Small intestine (tissue), 7 donors: ENCODE measurements at regions not wholly inside any gene's neighbourhood (a gene's known extent, or its start where the extent isn't known, plus 50 kb on each side); places are given as distances from the start of the nearest gene placed in this dataset.
A peak's percentile ranks its signal among the peaks of the same experiment; 100 is the strongest.

Experiments
- DNase-seq, 2 donors: peaks; one replicate each; pipeline versions ENCODE4 v3.0.0 to v3.0.0-alpha.2; 2013
- FAIRE-seq: peaks from 2 replicates; lab custom pipeline; 2012; peaks lifted over from hg19 to GRCh38; lab: Jason Lieb, UNC
- H3K27ac ChIP-seq, 3 donors: one replicate each; pipeline ENCODE4 v1.5.1; 2013; ENCODE audit warnings: low read length in 2 of 3, mild to moderate bottlenecking in 2 of 3, control low read depth in 1 of 3, inconsistent platforms in 1 of 3, low read depth in 1 of 3, moderate library complexity in 1 of 3
- H3K27me3 ChIP-seq, 3 donors: one replicate each; pipeline ENCODE4 v1.6.1; 2013; ENCODE audit warnings: low read length in 3 of 3, inconsistent platforms in 1 of 3; ENCODE audit not compliant: control insufficient read depth in 3 of 3, insufficient read depth in 3 of 3
- H3K36me3 ChIP-seq, 3 donors: one replicate each; pipeline ENCODE4 v1.6.1; 2013; ENCODE audit warnings: low read length in 3 of 3, inconsistent platforms in 1 of 3, low read depth in 1 of 3, mild to moderate bottlenecking in 1 of 3, moderate library complexity in 1 of 3; ENCODE audit not compliant: control insufficient read depth in 3 of 3, insufficient read depth in 2 of 3
- H3K4me1 ChIP-seq, 3 donors: one replicate each; pipeline ENCODE4 v1.6.1; 2013; ENCODE audit warnings: low read length in 2 of 3, inconsistent platforms in 1 of 3, low read depth in 1 of 3, mild to moderate bottlenecking in 1 of 3, moderate library complexity in 1 of 3; ENCODE audit not compliant: control insufficient read depth in 3 of 3, insufficient read depth in 2 of 3
- H3K4me3 ChIP-seq, 3 donors: one replicate each; pipeline ENCODE4 v1.5.1; 2013; ENCODE audit warnings: low read length in 3 of 3, control low read depth in 1 of 3, inconsistent platforms in 1 of 3, low read depth in 1 of 3, mild to moderate bottlenecking in 1 of 3, moderate library complexity in 1 of 3
- H3K9me3 ChIP-seq, 2 donors: one replicate each; pipeline ENCODE4 v1.6.1; 2013; ENCODE audit warnings: low read depth in 1 of 2, low read length in 1 of 2; ENCODE audit not compliant: control insufficient read depth in 2 of 2, insufficient read depth in 1 of 2
- WGBS, 3 donors: extraction: QIAGEN DNeasy Blood & Tissue Kit; methylation state at CpG; one replicate each; pipeline ENCODE4 v1.1.7; 2013; 5-methylcytosine and 5-hydroxymethylcytosine counted together
- donor health status: healthy with polysubstance abuse.
- donor health status: control.
- donor health status: control.
- donor health status: Bipolar disorder and iron deficiency.
- donor health status: healthy.

DNA sequence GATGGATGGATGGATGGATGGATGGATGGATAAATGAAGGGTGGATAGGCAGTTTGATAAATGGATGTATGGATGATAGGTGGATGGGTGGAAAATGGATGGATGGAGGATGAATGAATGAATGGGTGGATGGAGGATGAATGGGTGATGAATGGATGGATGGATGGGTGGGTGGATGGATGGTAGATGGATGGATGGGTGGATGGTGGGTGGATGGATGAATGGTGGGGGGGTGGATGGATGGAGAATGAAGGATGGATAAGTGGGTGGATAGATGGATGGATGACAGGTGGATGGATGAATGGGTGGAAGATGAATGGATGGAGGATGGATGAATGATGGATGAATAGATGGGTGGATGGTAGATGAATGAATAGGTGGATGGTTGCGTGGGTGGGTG is 70.1 kb upstream of the BCO1 start:
- no peak overlapping the region for H3K4me3 ChIP-seq
- no peak overlapping the region for H3K27ac ChIP-seq
- 63 to 94% (median 90%) methylated on average over 1 of the region's 1 CpG for WGBS, 3 donors
- no peaks in the 10 kb centered on the region for H3K9me3 ChIP-seq
- no peak for DNase-seq
- no peaks in the 10 kb centered on the region for H3K36me3 ChIP-seq
- peaks cover 0 to 5% (median 0%) of the 10 kb centered on the region in 3 donors for H3K27me3 ChIP-seq
- FAIRE-seq: no peak
- no peaks in the 10 kb centered on the region for H3K4me1 ChIP-seq

DNA sequence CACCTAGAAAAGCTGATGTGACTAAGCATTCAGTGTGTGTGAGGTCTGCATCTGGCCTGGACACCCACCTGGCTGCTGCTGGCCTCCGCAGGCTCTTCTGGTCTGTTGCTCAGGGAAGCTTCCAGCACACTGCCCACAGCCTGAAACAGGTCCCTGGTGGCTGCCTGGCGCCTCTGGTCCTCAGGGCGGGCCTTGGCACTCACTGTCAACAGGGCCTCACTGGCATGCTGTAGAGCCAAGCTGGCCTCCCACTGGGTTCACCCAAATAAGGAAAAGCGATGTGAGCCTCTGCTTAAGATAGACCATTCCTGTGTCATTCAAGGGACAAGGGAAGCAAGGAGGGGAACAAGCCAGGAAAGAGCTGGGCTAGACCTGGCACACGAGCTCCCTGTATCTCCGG is 70.6 kb upstream of the BCO1 start:
- 57 to 81% (median 69%) methylated on average over 6 of the region's 6 CpGs for WGBS, 3 donors
- Histone ChIP-seq H3K4me1 (no peaks in the 10 kb centered on the region), H3K27ac (no peak overlapping the region), H3K36me3 (no peaks in the 10 kb centered on the region), H3K4me3 (no peak overlapping the region), H3K27me3 (peaks cover 0 to 5% (median 0%) of the 10 kb centered on the region in 3 donors), H3K9me3 (no peaks in the 10 kb centered on the region)
- no peak for FAIRE-seq
- DNase-seq: no peak

DNA sequence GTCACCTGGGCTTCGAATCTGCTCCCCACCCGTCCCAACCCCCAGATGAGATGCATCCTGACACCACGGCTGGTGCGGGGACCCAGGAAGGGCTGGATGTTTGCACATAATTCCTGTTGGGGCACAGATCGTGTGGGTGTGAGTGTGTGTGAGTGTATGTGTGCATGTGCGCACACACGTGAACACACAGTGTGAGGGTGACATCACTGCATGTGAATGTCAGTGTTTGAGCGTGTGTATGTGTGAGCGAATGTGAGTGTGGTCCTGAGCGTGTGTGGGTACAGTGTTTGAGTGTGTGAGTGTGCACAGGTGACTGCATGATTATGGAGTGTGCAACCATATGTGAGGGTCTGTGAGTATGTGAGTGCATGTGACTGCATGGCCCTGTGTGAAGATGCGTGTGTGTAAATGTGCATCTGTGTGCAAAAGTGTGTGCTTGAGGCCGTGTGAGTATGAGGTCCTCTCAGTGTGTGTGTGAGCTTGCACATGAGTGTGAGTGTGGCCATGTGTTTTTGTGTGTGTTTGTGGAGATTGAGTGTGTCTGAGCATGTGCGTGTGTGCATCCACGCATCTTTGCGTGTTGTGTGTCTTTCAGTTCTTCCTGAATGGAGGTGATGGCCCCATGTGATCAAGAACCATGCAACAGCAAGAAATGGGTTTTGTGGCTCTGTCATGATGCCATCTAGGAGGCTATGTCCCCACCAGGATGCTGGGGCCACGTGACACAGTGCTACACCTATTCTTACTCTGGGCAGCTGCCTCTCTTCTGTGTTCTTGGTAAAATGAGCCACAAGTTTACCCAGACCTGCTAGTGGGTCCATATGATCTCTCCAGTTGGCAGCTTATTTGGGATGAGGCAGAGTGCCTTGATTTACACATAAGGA is 70.5 kb upstream of the GCSH start:
- DNase-seq: no peak
- H3K27me3 ChIP-seq: peaks cover 0 to 3% (median 0%) of the 10 kb centered on the region in 3 donors
- no peak for FAIRE-seq
- 78 to 82% (median 80%) methylated on average over 16 of the region's 16 CpGs for WGBS, 3 donors
- no peaks in the 10 kb centered on the region for H3K36me3 ChIP-seq
- no peaks in the 10 kb centered on the region for H3K4me1 ChIP-seq
- no peak overlapping the region for H3K27ac ChIP-seq
- no peaks in the 10 kb centered on the region for H3K9me3 ChIP-seq
- H3K4me3 ChIP-seq: no peak overlapping the region

DNA sequence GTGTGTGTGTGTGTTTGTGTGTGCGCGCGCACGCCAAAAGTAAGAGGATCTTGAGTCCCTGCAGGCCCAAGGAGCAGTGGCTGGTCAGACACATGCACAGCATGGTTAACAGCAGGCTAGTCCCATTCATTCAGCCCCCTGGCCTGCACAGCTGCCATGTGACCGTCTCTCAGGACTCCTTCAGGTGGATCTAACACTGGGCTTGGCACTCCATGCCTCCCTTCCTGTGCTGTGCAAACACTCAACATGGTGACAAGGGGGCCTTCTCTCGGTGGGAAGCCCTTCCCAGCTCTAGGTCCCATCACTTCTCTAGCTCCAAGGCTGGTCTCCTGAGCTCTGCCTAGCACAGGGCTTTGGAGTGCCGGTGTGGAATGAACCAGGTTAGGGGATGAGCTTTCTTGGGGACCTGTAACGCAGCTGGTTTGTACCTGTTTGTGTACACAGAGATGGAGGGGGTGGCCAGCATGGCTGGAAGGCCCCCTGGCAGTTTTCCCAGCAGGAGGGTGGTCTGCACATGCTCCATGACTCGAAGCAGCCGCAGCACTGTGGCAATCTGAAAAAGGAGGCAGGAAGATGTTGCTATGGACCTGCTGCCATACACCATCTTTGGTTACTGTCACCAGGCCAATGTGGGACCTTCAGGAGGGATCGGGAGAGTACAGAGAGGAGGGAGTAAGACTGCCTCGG is 69.4 kb upstream of the GCSH start:
- H3K4me1 ChIP-seq: no peaks in the 10 kb centered on the region
- H3K9me3 ChIP-seq: peaks cover 0 to 3% of the 10 kb centered on the region in 2 donors
- H3K27me3 ChIP-seq: no peaks in the 10 kb centered on the region
- no peak for DNase-seq
- no peak for FAIRE-seq
- H3K36me3 ChIP-seq: no peaks in the 10 kb centered on the region
- no peak overlapping the region for H3K27ac ChIP-seq
- H3K4me3 ChIP-seq: no peak overlapping the region
- 64 to 79% (median 71%) methylated on average over 11 to 12 of the region's 12 CpGs for WGBS, 3 donors

DNA sequence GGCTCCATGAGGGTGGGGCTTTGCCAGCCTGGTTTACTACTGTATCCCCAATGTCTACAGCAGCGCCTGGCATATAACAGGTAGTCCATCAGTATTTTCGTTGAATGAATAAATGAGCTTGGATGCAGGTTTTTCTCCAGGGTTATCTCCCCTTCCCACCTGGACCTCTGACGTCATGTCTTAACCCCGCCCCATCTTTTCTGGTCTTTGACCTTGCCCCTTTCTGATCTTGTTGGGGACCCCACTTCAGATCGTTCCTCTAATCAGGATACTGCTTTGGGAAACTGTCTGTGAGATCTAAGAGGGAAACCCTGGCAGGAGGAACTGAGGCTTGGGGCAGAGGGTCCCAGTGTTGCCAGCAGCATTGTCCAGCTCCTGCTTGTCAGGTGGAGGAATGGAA is 68.8 kb upstream of the GCSH start:
- Histone ChIP-seq H3K9me3 (peaks cover 0 to 3% of the 10 kb centered on the region in 2 donors), H3K27me3 (no peaks in the 10 kb centered on the region), H3K27ac (no peak overlapping the region), H3K4me3 (no peak overlapping the region), H3K36me3 (no peaks in the 10 kb centered on the region), H3K4me1 (no peaks in the 10 kb centered on the region)
- DNase-seq (no peak), FAIRE-seq (no peak)
- WGBS, 3 donors: 38 to 67% (median 45%) methylated on average over 5 of the region's 5 CpGs

DNA sequence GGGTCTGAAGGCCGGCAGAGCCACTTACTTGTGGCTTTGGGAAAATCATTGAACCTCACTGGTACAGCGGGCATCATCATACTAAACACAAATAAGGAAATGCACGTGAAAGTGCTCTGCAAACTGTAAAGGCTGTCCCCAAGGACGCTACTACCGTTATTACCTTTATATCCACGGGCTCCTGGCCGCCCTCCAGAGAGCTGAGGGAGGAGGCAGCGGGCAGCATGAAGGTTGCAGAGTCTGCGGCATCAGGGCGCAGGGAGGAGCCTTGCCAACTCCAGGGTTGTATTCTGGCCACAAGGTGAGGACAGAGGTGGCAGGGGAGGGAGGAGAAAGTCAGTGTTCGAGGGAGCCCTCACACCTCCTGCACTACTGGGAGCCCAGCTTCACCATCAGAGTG is 68.3 kb upstream of the GCSH start:
- Histone ChIP-seq H3K4me3 (no peak overlapping the region), H3K9me3 (peaks cover 0 to 3% of the 10 kb centered on the region in 2 donors), H3K27ac (no peak overlapping the region), H3K4me1 (no peaks in the 10 kb centered on the region), H3K27me3 (no peaks in the 10 kb centered on the region), H3K36me3 (no peaks in the 10 kb centered on the region)
- FAIRE-seq (no peak), DNase-seq (peak in 1 of 2 donors; percentile 6)
- WGBS, 3 donors: 18 to 75% (median 37%) methylated on average over 11 of the region's 11 CpGs

DNA sequence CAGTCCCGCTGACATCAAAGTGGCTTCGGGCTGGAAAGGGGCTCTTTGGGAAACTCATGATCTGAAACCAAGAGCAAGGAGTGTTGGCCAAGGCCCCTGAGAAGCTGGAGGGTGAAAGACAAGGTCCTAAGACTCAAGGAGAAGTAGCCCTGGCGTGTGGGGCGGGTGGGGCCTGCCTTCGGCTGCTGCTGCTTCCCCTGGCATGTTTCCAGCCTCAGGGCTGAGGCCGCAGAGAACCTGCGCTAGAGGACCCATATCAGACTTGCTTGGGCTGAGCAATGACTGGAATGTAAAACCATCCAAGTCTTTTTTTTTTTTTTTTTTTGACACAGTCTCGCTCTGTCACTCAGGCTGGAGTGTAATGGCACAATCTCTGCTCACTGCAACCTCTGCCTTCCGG is 67.5 kb upstream of the GCSH start:
- no peak overlapping the region for H3K27ac ChIP-seq
- DNase-seq (no peak), FAIRE-seq (no peak)
- H3K4me1 ChIP-seq: no peaks in the 10 kb centered on the region
- no peak overlapping the region for H3K4me3 ChIP-seq
- H3K27me3 ChIP-seq: no peaks in the 10 kb centered on the region
- peaks cover 0 to 3% of the 10 kb centered on the region in 2 donors for H3K9me3 ChIP-seq
- H3K36me3 ChIP-seq: no peaks in the 10 kb centered on the region
- 58 to 77% (median 71%) methylated on average over 9 of the region's 9 CpGs for WGBS, 3 donors

DNA sequence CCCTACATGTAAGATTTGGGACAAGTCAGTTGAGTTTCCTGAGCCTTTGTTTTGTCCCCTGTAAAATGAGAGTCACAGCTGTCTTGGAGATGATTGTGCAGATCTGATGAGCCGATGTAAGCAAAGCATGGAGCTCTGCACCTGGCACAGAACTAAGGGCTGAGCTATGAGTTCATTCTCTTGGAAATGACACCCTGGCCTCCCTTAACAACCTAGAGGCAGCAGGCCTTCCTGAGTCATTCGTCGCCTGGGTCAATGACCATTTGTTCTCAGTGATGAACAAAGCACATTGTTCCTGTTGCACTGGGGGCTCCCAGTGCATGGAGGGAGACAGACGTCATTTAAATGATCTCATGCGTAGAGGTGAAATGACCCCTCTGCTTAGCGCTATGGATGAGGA is 62.8 kb upstream of the GCSH start:
- Histone ChIP-seq H3K27ac (no peak overlapping the region), H3K36me3 (no peaks in the 10 kb centered on the region), H3K9me3 (peaks cover 0 to 3% of the 10 kb centered on the region in 2 donors), H3K4me1 (no peaks in the 10 kb centered on the region), H3K27me3 (no peaks in the 10 kb centered on the region), H3K4me3 (no peak overlapping the region)
- peak in 1 of 2 donors; percentile 9 for DNase-seq
- 57 to 59% (median 58%) methylated on average over 6 of the region's 6 CpGs for WGBS, 3 donors
- FAIRE-seq: no peak
